SU-DHL-6 (cell line): ENCODE measurements at regions not wholly inside any gene's neighbourhood (a gene's known extent, or its start where the extent isn't known, plus 50 kb on each side); places are given as distances from the start of the nearest gene placed in this dataset.

ENCODE experiments used
- EZH2phosphoT487 ChIP-seq: fragments of 200-600 bp; sonication (generic), shearing (Covaris generic); conservative IDR thresholded peaks from 2 replicates; pipeline ENCODE4 v1.6.1; 2018; ENCODE audit warnings: mild to moderate bottlenecking, antibody characterized with exemption, low read length, moderate library complexity, mixed read lengths
- TF ChIP-seq, protein P1 (sequence below): fragments of 200-600 bp; sonication (generic); IDR thresholded peaks from one replicate; pipeline ENCODE4 v1.5.1; 2017; ENCODE audit warnings: antibody characterized with exemption, mild to moderate bottlenecking, low read length, moderate library complexity; ENCODE audit not compliant: insufficient read depth, poor library complexity, severe bottlenecking

DNA sequence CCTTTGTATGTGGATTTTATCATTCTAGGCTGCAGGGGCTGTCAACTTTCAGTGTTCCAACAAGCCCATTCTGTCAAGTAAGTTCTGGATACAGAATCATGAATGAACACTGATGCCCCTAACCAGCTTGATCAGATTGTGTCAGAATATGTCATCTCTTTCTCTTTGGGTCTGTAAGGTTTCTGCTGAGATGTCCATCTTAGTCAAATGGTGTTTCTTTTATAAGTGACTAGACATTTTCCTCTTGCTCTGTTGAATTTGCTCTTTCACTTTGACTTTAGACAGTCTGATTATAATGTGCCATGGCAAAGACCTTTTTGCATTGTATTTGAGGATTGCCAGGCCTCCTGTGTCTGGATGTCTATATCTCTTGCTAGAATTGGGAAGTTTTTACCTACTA lies 660.9 kb upstream of the CBLB start:
- TF ChIP-seq, protein P1, sequence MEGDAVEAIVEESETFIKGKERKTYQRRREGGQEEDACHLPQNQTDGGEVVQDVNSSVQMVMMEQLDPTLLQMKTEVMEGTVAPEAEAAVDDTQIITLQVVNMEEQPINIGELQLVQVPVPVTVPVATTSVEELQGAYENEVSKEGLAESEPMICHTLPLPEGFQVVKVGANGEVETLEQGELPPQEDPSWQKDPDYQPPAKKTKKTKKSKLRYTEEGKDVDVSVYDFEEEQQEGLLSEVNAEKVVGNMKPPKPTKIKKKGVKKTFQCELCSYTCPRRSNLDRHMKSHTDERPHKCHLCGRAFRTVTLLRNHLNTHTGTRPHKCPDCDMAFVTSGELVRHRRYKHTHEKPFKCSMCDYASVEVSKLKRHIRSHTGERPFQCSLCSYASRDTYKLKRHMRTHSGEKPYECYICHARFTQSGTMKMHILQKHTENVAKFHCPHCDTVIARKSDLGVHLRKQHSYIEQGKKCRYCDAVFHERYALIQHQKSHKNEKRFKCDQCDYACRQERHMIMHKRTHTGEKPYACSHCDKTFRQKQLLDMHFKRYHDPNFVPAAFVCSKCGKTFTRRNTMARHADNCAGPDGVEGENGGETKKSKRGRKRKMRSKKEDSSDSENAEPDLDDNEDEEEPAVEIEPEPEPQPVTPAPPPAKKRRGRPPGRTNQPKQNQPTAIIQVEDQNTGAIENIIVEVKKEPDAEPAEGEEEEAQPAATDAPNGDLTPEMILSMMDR: no peak
- TF ChIP-seq EZH2phosphoT487: no peak
